ENCODE measurements at regions not wholly inside any gene's neighbourhood (a gene's known extent, or its start where the extent isn't known, plus 50 kb on each side); places are given as distances from the start of the nearest gene placed in this dataset.
A peak's percentile ranks its signal among the peaks of the same experiment; 100 is the strongest.

DNA sequence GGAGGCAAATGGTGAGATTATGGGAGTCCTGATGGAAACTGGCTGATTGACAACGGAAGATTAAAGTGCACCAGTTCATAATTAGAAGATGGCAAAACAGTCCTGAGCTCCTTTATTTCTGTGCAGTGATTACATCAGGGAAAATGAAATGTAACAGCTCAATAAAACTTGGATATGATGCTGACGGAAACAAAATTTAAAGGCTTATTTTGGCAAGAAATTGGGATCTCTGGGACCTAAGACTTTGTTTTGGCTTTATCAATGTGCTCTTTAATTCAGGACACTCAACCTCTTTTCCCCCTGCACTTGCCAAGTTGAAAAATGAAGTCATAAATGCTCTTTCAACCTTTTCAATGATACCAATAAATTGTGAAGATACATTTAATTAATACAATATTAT is 226.8 kb downstream of the C6orf118 start:
- no peak for DNase-seq (ENCODE audit: low spot score)

DNA sequence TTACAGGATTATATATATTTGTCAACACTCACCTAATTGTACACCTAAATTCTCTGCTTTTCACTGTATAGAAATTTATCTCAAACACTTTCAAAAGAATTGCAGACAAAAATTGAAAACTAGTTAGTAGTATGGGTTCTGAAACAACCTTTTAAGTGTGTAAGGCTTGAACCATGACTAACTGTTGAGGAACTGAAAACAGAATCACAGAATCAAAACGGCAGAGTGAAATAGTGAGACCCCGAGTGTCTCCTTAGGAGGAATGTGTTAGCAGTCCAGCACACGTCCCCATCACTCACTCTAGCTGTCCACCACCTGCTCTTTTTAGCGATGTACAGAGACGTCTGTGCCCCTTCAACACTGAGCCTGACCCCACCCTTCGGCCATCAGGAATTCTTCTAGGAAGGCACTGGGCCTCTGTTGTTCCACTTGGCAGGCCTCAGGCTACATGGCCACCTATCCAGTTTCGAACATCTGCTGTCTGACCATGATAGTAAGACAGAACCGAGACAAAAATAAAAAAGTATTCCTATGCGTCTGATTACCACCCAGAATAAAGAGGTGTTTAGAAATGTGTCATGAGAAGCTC is 227.4 kb downstream of the C6orf118 start:
- DNase-seq (ENCODE audit: low spot score), result no peak

- no peak for DNase-seq (ENCODE audit: low spot score)
These were observed 231.5 kb downstream of the C6orf118 start for GRCh38 chr6:165077876-165078275.

- DNase-seq (ENCODE audit: low spot score), result no peak
These were observed 237.5 kb downstream of the C6orf118 start for GRCh38 chr6:165071906-165072305.

GRCh38 chr6:165060720-165061119 is 248.7 kb downstream of the C6orf118 start:
- DNase-seq (ENCODE audit: low spot score), result no peak

- DNase-seq (ENCODE audit: low spot score), result no peak
These were observed 250.4 kb downstream of the C6orf118 start for GRCh38 chr6:165059032-165059431.

GRCh38 chr6:165056292-165056691 is 253.1 kb downstream of the C6orf118 start:
- DNase-seq (ENCODE audit: low spot score), result no peak

DNA sequence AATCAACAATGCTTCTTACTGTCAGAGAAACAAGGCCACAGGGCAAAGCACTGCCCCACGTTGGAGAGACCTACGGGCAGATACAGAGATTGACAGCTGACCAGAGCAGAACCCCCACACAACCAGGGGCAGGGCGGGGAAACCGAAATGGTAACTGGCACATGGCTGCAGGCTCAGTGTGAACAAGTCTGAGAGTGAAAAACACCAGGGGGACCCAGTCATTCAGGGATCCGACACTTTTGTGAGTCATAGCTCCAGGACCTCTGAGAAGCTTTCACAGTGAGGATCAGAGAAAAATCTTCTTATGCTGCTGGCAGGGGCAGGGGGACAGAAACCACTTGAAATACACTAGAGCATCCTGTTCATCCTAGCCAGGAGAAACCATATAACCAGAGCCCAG is 254.2 kb downstream of the C6orf118 start:
- no peak for DNase-seq (ENCODE audit: low spot score)

DNA sequence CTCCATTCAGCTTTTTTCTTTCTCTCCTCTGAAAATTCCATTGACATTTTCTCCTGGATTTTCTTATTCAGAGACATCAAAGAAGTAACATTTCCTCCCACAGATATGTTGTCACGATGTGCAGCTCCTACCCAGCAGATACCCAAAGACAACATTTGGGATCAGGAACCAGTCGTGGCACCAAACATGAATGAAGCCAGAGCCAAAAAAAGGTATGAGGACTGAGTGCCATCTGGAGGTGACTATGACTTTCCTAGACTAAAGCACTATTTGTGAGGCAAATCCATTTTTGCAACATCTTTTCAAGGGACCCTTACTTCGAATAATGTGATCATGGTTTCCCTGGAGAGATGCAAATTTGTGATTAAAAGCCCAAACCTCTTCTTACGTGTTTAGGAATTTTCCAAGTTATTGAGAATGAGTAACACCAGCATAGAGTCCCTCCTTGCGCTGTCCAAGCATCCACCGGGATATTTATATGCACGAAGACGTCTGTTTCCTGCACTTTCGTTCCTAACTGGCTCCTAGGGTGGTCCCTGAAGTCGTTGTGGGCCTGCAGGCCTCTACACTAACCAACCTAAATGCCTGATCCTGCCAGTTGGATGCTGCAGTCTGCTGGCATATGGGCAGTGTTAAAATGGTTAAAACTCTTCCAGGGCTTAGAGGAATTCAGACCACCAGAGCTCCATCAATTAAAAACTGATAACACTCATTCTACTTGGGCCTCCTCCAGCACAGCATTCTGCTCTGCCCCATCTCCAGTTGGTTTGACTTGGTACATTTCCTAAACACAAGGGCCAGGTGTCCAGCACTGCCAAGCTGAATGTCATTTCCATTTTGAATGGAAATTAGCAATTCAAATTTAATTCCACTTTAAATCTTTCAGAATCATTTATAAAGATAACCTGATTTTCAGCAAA is 256.6 kb downstream of the C6orf118 start:
- no peak for DNase-seq (ENCODE audit: low spot score)

GRCh38 chr6:165049362-165049761 is 260.0 kb downstream of the C6orf118 start:
- DNase-seq (ENCODE audit: low spot score), result peak; percentile 13

GRCh38 chr6:165047952-165048351 is 261.5 kb downstream of the C6orf118 start:
- no peak for DNase-seq (ENCODE audit: low spot score)

- no peak for DNase-seq (ENCODE audit: low spot score)
These were observed 263.8 kb downstream of the C6orf118 start for GRCh38 chr6:165045631-165046030.

- DNase-seq (ENCODE audit: low spot score), result no peak
These were observed 266.5 kb downstream of the C6orf118 start for GRCh38 chr6:165042912-165043311.

DNA sequence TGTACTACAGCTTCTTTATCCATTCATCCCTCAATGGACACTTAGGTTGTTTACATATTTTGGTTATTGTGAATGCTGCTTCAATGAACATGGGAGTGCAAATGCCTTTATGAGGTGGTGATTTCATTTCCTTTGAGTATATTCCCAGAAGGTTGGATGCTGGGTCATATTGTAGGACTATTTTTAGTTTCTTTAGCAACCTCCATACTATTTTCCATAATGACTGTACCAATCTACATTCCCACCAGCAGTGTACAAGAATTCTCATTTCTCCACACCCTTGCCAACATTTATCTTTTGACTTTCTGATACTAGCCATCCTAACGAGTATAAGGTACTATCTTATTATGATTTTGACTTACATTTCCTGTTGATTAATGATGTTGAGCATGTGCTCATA is 269.0 kb downstream of the C6orf118 start:
- no peak for DNase-seq (ENCODE audit: low spot score)

DNA sequence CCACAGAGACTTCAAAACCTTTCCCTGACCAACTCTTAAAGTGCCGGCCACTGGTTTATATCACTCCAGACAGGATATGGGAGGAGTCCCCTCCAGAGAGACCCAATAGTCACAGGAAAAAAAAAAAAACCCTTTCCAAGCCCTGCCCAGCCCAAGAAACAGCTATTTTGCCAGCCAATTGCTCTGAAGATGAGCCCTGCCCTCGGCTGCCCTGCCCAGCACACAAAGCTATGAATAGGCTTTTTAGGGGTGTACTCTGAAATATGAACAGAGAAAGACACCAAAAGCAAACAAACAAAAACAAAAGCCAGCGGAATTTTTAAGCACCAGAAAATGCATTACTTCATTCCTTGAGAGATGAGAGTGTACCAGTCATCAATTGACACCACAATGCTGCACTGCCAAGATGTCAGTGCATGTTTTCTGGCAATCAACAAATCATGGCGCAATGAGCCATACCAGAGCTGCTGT is 275.1 kb downstream of the C6orf118 start:
- DNase-seq (ENCODE audit: low spot score), result no peak

DNA sequence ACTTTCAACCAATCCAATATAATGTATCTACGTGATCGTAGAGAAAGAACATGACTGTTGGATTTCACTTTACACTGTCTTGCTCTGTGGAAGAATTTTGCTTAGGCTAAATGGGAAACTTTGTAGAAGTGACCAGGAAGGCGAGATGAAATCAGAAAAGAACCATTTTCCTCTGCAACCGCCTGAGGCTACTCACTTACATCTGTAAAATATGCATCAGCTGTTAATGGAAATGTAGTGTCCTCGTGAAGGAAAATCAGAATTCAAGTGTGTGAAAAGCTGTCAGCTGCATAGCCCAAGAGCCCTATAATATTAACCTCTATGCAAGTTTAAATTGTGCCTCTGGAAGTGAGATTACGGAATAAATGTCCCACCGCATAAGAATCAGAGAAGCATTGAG is 277.9 kb downstream of the C6orf118 start:
- peak; percentile 26 for DNase-seq (ENCODE audit: low spot score)

GRCh38 chr6:165025040-165025439 is 284.4 kb downstream of the C6orf118 start:
- no peak for DNase-seq (ENCODE audit: low spot score)

DNA sequence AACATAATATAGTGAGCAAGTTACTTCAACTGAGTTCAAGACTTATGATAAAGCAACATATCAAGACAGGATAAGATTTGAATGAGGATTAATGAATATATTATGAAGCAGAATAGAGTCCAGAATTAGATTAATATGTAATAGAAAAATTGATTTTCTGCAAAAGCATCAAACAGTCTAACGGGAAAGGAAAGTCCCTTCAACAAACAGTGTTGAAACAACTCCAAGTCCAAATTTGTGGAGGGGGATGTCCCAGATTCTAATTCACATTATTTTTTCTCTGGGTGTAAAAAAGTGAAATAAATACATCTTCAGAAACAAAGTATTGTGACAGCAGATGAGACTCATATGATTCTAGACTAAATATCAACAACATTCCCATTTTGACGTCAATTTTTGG is 289.7 kb downstream of the C6orf118 start:
- DNase-seq (ENCODE audit: low spot score), result no peak

DNA sequence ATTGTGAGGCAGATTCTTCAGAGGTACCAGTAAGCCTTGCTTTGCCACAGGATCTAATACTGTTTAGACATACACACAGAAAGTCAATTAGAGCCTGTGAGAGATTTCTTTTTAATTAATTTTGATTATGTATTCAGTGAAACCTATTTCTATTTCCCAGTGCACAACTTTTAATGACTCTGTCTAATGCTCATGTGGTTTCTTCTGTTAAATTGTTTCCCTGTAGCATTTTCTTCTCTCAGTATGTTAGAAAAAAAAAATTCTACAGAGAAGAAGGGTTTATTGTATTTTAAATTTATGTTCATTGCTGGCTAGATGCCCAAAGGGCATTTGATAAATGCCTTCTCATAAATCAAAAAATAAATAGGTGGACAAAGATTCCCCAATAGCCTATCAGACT is 293.7 kb downstream of the C6orf118 start:
- peak; percentile 22 for DNase-seq (ENCODE audit: low spot score)

- DNase-seq (ENCODE audit: low spot score), result no peak
These were observed 295.7 kb downstream of the C6orf118 start for GRCh38 chr6:165013701-165014100.

- DNase-seq (ENCODE audit: low spot score), result no peak
These were observed 297.2 kb downstream of the C6orf118 start for GRCh38 chr6:165012183-165012582.

DNA sequence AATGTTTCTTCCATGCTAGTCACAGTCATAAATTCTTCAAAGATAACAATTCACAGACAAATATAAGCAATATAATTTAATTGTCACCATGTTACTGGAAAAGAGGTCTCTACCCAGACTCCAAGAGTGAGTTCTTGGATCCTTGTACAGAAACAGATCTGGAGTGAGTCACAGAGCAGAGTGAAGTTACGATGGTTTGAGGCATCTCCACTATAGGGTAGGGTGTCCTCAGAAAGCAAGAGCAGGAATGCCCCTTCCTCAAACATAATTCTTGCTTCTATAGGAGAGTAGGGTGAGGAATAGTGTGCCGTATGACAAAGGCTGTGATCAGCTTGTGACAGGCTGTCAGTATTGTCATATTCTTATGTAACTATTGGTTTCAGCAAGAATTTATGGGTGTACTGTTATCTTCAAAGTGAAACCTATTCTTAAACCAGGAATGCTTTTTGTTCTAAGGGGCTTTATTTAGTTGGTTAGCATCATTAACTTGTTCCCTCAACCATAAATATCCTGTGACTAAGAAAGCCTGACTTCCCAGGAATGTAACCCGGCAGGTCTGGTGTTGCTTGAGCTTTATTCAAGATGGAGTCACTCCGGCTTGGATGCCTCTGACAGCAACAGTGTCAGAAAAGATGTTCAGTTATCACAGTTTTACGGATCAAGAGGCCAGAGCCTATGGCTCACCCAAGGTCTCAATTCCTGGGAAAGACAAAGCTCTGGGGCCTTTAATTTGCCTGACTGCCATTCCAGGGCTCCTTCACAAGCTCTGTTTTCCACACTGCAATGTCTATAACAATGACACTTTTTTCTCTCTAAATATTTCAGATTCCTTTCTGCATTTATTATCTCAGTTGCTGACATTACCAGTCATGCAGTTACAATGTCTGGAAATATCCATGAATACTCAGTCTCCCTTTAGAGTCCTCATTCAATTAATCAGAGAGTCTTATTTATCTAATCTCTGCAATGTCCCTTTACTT is 298.6 kb downstream of the C6orf118 start:
- DNase-seq (ENCODE audit: low spot score), result no peak

All from COLO829 (cell line).